Mammary epithelial cell (primary cell): ENCODE measurements at regions not wholly inside any gene's neighbourhood (a gene's known extent, or its start where the extent isn't known, plus 50 kb on each side); places are given as distances from the start of the nearest gene placed in this dataset.

ENCODE experiments used
- CTCF ChIP-seq, 2 donors: IDR thresholded peaks in 1 of 2; conservative IDR thresholded peaks in 1 of 2; 2 replicates each; pipeline ENCODE4 v1.5.1; 2011 to 2012; ENCODE audit warnings: inconsistent platforms in 2 of 2, low read length in 2 of 2, mild to moderate bottlenecking in 2 of 2, control low read depth in 1 of 2, low read depth in 1 of 2; ENCODE audit not compliant: insufficient read depth in 1 of 2; ENCODE audit errors: extremely low read depth in 1 of 2
- EZH2 ChIP-seq: IDR thresholded peaks from 2 replicates; pipeline ENCODE4 v1.6.1; 2012; ENCODE audit warnings: low read length, inconsistent platforms, borderline replicate concordance

GRCh38 chr4:180336494-180337090 is 1906.6 kb upstream of the TENM3 start:
- TF ChIP-seq CTCF (conservative IDR thresholded peaks at IDR 0.05 in 1 of 2, IDR thresholded peaks at IDR 0.05 in 1 of 2; ENCODE audit: extremely low read depth in 1 of 2, insufficient read depth in 1 of 2, low read depth in 1 of 2, low read length in 2 of 2) (no peak), EZH2 (no peak)
